WTC11 (cell line): ENCODE measurements at regions not wholly inside any gene's neighbourhood (a gene's known extent, or its start where the extent isn't known, plus 50 kb on each side); places are given as distances from the start of the nearest gene placed in this dataset.

ENCODE experiments used
- ATAC-seq: fragments of 200-7000 bp; cut with Tn5 transposase; 2 replicates; pipeline ENCODE4 v1.10.0; 2021; ENCODE audit warnings: mild to moderate bottlenecking, moderate library complexity
- CTCF ChIA-PET: fragments of 300-600 bp; sonication (Branson Sonifier 250); formaldehyde crosslinking; loops from one replicate; lab custom pipeline; 2021; ENCODE audit warnings: antibody characterized with exemption; lab: Charles Lee
- POLR2A ChIA-PET: fragments of 350-600 bp; sonication (Branson Sonifier 250); formaldehyde crosslinking; loops from one replicate; lab custom pipeline; 2021; ENCODE audit warnings: antibody characterized with exemption; lab: Charles Lee
- DNase-seq: peaks from one replicate; pipeline ENCODE4 v3.0.0; 2021; ENCODE audit warnings: low spot score
- H3K27ac Mint-ChIP-seq: 2 replicates; pipeline ENCODE4 v1.8.0; 2021; ENCODE audit warnings: mixed read lengths
- H3K27me3 Mint-ChIP-seq: 2 replicates; pipeline ENCODE4 v1.8.0; 2021; ENCODE audit warnings: low read depth, mild to moderate bottlenecking, moderate library complexity, mixed read lengths
- H3K36me3 Mint-ChIP-seq: 2 replicates; pipeline ENCODE4 v1.8.0; 2021; ENCODE audit warnings: mixed read lengths
- H3K4me1 Mint-ChIP-seq: 2 replicates; pipeline ENCODE4 v1.8.0; 2022; ENCODE audit warnings: mixed read lengths
- H3K4me3 Mint-ChIP-seq: 2 replicates; pipeline ENCODE4 v1.8.0; 2021; ENCODE audit warnings: mild to moderate bottlenecking, moderate library complexity, mixed read lengths
- H3K9me3 Mint-ChIP-seq: 2 replicates; pipeline ENCODE4 v1.8.0; 2021; ENCODE audit warnings: mixed read lengths
- AFF4 ChIP-seq: sonication (generic); formaldehyde crosslinking; IDR thresholded peaks from 2 replicates; pipeline ENCODE4 v1.8.1; 2023; ENCODE audit warnings: mild to moderate bottlenecking, missing genetic modification reagents, borderline replicate concordance
- ATF1 ChIP-seq: sonication (generic); formaldehyde crosslinking; IDR thresholded peaks from 2 replicates; pipeline ENCODE4 v1.8.1; 2023; ENCODE audit warnings: mild to moderate bottlenecking, moderate library complexity, missing genetic modification reagents
- ATF2 ChIP-seq: sonication (generic); formaldehyde crosslinking; IDR thresholded peaks from 2 replicates; pipeline ENCODE4 v1.8.1; 2022; ENCODE audit warnings: low read depth, missing genetic modification reagents, borderline replicate concordance
- ATF6 ChIP-seq: sonication (generic); formaldehyde crosslinking; IDR thresholded peaks from 2 replicates; pipeline ENCODE4 v1.8.1; 2023; ENCODE audit warnings: mild to moderate bottlenecking, missing genetic modification reagents
- CDX4 ChIP-seq: fragments of 250-450 bp; sonication (Bioruptor Pico); IDR thresholded peaks from 2 replicates; pipeline ENCODE4 v1.9.0; 2021; ENCODE audit warnings: moderate library complexity, mild to moderate bottlenecking, inconsistent platforms, borderline replicate concordance
- ETV6 ChIP-seq: sonication (generic); formaldehyde crosslinking; IDR thresholded peaks from 2 replicates; pipeline ENCODE4 v1.8.1; 2022; ENCODE audit warnings: mild to moderate bottlenecking, missing genetic modification reagents
- GABPB1 ChIP-seq: sonication (generic); formaldehyde crosslinking; IDR thresholded peaks from 2 replicates; pipeline ENCODE4 v1.8.1; 2023; ENCODE audit warnings: mild to moderate bottlenecking, missing genetic modification reagents
- GTF2I ChIP-seq: fragments of 250-450 bp; sonication (Bioruptor Pico); conservative IDR thresholded peaks from 2 replicates; pipeline ENCODE4 v1.4.0; 2021; ENCODE audit warnings: mild to moderate bottlenecking
- HMGXB4 ChIP-seq: sonication (generic); formaldehyde crosslinking; IDR thresholded peaks from 2 replicates; pipeline ENCODE4 v1.8.1; 2023; ENCODE audit warnings: mild to moderate bottlenecking, moderate library complexity, missing genetic modification reagents
- JAZF1 ChIP-seq: fragments of 250-450 bp; sonication (Bioruptor Pico); IDR thresholded peaks from 2 replicates; pipeline ENCODE4 v1.9.0; 2021; ENCODE audit warnings: moderate library complexity, mild to moderate bottlenecking, inconsistent platforms
- MYBL2 ChIP-seq: sonication (generic); formaldehyde crosslinking; IDR thresholded peaks from 2 replicates; pipeline ENCODE4 v1.8.1; 2023; ENCODE audit warnings: mild to moderate bottlenecking, moderate library complexity, missing genetic modification reagents
- NFATC4 ChIP-seq: fragments of 250-450 bp; sonication (Bioruptor Pico); IDR thresholded peaks from 2 replicates; pipeline ENCODE4 v1.9.0; 2021; ENCODE audit warnings: mild to moderate bottlenecking
- SMAD4 ChIP-seq: sonication (generic); formaldehyde crosslinking; IDR thresholded peaks from 2 replicates; pipeline ENCODE4 v1.8.0; 2022; ENCODE audit warnings: mild to moderate bottlenecking, missing genetic modification reagents
- SP1 ChIP-seq: sonication (generic); formaldehyde crosslinking; conservative IDR thresholded peaks from 2 replicates; pipeline ENCODE4 v1.8.1; 2022; ENCODE audit warnings: missing genetic modification reagents
- USF2 ChIP-seq: sonication (generic); formaldehyde crosslinking; IDR thresholded peaks from 2 replicates; pipeline ENCODE4 v1.8.1; 2023; ENCODE audit warnings: mild to moderate bottlenecking, missing genetic modification reagents, moderate library complexity
- ZNF396 ChIP-seq: fragments of 250-450 bp; sonication (Bioruptor Pico); IDR thresholded peaks from 2 replicates; pipeline ENCODE4 v1.8.0; 2021; ENCODE audit warnings: mild to moderate bottlenecking, moderate library complexity, borderline replicate concordance
- TF ChIP-seq, protein P1 (sequence below): sonication (generic); formaldehyde crosslinking; IDR thresholded peaks from 2 replicates; pipeline ENCODE4 v1.8.0; 2023; ENCODE audit warnings: missing genetic modification reagents
- TF ChIP-seq, protein P2 (sequence below): sonication (generic); formaldehyde crosslinking; IDR thresholded peaks from 2 replicates; pipeline ENCODE4 v1.8.1; 2022; ENCODE audit warnings: mild to moderate bottlenecking, missing genetic modification reagents, moderate library complexity, borderline replicate concordance
- TF ChIP-seq, protein P3 (sequence below): fragments of 250-450 bp; sonication (Bioruptor Pico); conservative IDR thresholded peaks from 2 replicates; pipeline ENCODE4 v1.9.0; 2021; ENCODE audit warnings: mild to moderate bottlenecking

DNA sequence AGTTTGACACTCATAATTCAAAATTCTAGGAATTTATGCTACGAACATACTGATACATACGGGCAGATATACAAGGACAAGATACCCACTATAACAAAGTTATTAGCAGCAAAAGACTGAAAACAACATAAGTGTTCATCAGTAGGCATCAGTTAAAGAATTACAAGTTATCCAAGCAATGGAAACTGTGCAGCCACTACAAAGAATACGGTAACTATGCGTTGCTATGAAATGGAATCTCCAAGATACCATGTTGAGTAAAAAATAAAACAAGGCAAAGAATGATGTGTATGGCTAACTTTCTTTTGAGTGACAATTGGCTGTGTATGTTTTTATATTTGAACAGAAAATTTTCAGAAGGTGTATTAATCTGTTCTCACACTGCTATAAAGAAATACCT is 151.7 kb downstream of the ADAMTS15 start (continued):
- no peak for TF ChIP-seq USF2 (CRISPR knock-in tag)

DNA sequence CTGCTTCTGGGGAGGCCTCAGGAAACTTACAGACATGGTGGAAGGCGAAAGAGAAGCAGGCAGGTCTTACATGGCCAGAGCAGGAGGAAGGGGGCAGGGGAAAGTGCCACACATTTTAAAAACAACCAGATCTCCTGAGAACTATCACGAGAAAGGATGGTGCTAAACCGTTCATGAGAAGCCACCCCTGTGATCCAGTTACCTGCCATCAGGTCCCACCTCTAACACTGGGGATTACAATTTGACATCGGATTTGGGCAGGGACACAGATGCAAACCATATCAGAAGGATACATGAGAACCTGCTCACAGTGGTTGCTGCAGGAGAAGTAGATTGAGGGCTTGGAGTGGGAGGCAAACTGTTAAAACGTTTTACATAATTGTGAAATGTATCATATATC is 152.2 kb downstream of the ADAMTS15 start:
- no peaks in the 10 kb centered on the region for H3K9me3 Mint-ChIP-seq
- peak overlapping the region; percentile 51; the same call in 1 of the 2 replicates for H3K27ac Mint-ChIP-seq
- H3K4me3 Mint-ChIP-seq = no peak overlapping the region
- H3K36me3 Mint-ChIP-seq = no peaks in the 10 kb centered on the region
- ATAC-seq (no peak), DNase-seq (no peak)
- ChIA-PET POLR2A (no interaction called here), CTCF (no interaction called here)
- H3K4me1 Mint-ChIP-seq = peaks cover 23% of the 10 kb centered on the region
- H3K27me3 Mint-ChIP-seq = no peaks in the 10 kb centered on the region; the same call in 1 of the 2 replicates
- TF ChIP-seq, protein P1, sequence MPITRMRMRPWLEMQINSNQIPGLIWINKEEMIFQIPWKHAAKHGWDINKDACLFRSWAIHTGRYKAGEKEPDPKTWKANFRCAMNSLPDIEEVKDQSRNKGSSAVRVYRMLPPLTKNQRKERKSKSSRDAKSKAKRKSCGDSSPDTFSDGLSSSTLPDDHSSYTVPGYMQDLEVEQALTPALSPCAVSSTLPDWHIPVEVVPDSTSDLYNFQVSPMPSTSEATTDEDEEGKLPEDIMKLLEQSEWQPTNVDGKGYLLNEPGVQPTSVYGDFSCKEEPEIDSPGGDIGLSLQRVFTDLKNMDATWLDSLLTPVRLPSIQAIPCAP = no peak
- TF ChIP-seq, protein P2, sequence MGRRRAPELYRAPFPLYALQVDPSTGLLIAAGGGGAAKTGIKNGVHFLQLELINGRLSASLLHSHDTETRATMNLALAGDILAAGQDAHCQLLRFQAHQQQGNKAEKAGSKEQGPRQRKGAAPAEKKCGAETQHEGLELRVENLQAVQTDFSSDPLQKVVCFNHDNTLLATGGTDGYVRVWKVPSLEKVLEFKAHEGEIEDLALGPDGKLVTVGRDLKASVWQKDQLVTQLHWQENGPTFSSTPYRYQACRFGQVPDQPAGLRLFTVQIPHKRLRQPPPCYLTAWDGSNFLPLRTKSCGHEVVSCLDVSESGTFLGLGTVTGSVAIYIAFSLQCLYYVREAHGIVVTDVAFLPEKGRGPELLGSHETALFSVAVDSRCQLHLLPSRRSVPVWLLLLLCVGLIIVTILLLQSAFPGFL (CRISPR knock-in tag) = no peak
- TF ChIP-seq NFATC4 (no peak), GABPB1 (CRISPR knock-in tag) (no peak), SMAD4 (no peak), GTF2I (CRISPR knock-in tag) (no peak), HMGXB4 (CRISPR knock-in tag) (no peak), ATF2 (CRISPR knock-in tag) (no peak), CDX4 (CRISPR knock-in tag) (no peak), AFF4 (CRISPR knock-in tag) (no peak), JAZF1 (CRISPR knock-in tag) (no peak), ZNF396 (CRISPR knock-in tag) (no peak), SP1 (CRISPR knock-in tag) (no peak), MYBL2 (no peak), ATF6 (CRISPR knock-in tag) (no peak), ETV6 (CRISPR knock-in tag) (no peak), ATF1 (CRISPR knock-in tag) (no peak)
- TF ChIP-seq, protein P3, sequence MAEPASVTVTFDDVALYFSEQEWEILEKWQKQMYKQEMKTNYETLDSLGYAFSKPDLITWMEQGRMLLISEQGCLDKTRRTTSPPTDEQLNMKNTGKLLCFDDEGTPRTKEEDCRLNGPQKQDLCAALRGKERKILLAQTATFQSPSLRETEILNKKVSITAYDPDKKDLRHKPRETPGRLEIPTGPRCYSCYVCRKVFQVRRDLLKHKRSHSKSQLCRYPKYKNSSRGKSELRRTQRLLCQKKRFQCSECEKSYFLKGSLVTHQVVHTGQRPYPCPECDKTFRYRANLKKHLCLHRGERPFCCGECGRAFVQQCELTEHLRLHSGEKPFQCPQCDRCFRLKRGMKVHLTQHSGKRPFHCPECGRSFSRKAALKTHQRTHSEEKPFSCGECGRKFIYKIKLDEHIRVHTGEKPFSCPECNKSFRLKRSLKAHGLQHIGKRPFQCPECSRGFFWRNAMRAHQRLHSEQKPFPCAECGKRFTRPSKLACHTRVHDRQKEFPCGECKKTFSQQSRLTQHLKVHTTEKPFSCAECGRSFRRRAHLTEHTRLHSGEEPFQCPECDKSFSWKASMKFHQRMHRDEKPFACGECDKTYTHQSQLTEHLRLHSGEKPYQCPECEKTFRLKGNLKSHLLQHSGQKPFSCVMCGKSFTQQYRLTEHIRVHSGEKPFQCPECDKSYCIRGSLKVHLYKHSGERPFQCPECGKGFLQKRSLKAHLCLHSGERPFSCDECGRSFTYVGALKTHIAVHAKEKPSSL (CRISPR knock-in tag) = no peak
